ENCODE measurements at regions not wholly inside any gene's neighbourhood (a gene's known extent, or its start where the extent isn't known, plus 50 kb on each side); places are given as distances from the start of the nearest gene placed in this dataset.

GRCh38 chr12:18982226-18982949 lies 147.1 kb upstream of the PLEKHA5 start:
- no peak for DNase-seq (ENCODE audit: low read depth)
- Histone ChIP-seq H3K27me3 (ENCODE audit: control insufficient read depth, insufficient read depth, low read length) (no peaks in the 10 kb centered on the region), H3K4me3 (ENCODE audit: low read depth, low read length) (no peak overlapping the region), H3K36me3 (ENCODE audit: control insufficient read depth, insufficient read depth, low read length) (no peaks in the 10 kb centered on the region)
- no peak for TF ChIP-seq CTCF (IDR thresholded peaks at IDR 0.05; ENCODE audit: insufficient read depth, low read length, poor library complexity, severe bottlenecking)

GRCh38 chr12:18983854-18984253 lies 145.7 kb upstream of the PLEKHA5 start:
- no peaks in the 10 kb centered on the region for H3K36me3 ChIP-seq (ENCODE audit: control insufficient read depth, insufficient read depth, low read length)
- no peak for DNase-seq (ENCODE audit: low read depth)
- no peak for TF ChIP-seq CTCF (IDR thresholded peaks at IDR 0.05; ENCODE audit: insufficient read depth, low read length, poor library complexity, severe bottlenecking)
- H3K4me3 ChIP-seq (ENCODE audit: low read depth, low read length): no peak overlapping the region
- no peaks in the 10 kb centered on the region for H3K27me3 ChIP-seq (ENCODE audit: control insufficient read depth, insufficient read depth, low read length)

GRCh38 chr12:18990856-18991255 lies 138.7 kb upstream of the PLEKHA5 start:
- no peak for TF ChIP-seq CTCF (IDR thresholded peaks at IDR 0.05; ENCODE audit: insufficient read depth, low read length, poor library complexity, severe bottlenecking)
- no peak for DNase-seq (ENCODE audit: low read depth)
- no peak overlapping the region for H3K4me3 ChIP-seq (ENCODE audit: low read depth, low read length)
- H3K27me3 ChIP-seq (ENCODE audit: control insufficient read depth, insufficient read depth, low read length): no peaks in the 10 kb centered on the region
- H3K36me3 ChIP-seq (ENCODE audit: control insufficient read depth, insufficient read depth, low read length): no peaks in the 10 kb centered on the region

GRCh38 chr12:18992336-18992735 lies 137.2 kb upstream of the PLEKHA5 start:
- no peak for DNase-seq (ENCODE audit: low read depth)
- Histone ChIP-seq H3K4me3 (ENCODE audit: low read depth, low read length) (no peak overlapping the region), H3K27me3 (ENCODE audit: control insufficient read depth, insufficient read depth, low read length) (no peaks in the 10 kb centered on the region), H3K36me3 (ENCODE audit: control insufficient read depth, insufficient read depth, low read length) (no peaks in the 10 kb centered on the region)
- TF ChIP-seq CTCF (IDR thresholded peaks at IDR 0.05; ENCODE audit: insufficient read depth, low read length, poor library complexity, severe bottlenecking): no peak

- no peaks in the 10 kb centered on the region for H3K27me3 ChIP-seq (ENCODE audit: control insufficient read depth, insufficient read depth, low read length)
- no peak for DNase-seq (ENCODE audit: low read depth)
- no peaks in the 10 kb centered on the region for H3K36me3 ChIP-seq (ENCODE audit: control insufficient read depth, insufficient read depth, low read length)
- no peak overlapping the region for H3K4me3 ChIP-seq (ENCODE audit: low read depth, low read length)
- no peak for TF ChIP-seq CTCF (IDR thresholded peaks at IDR 0.05; ENCODE audit: insufficient read depth, low read length, poor library complexity, severe bottlenecking)
Observed at GRCh38 chr12:18998343-18999261, 130.9 kb upstream of the PLEKHA5 start.
